H1 (cell line): ENCODE measurements at regions not wholly inside any gene's neighbourhood (a gene's known extent, or its start where the extent isn't known, plus 50 kb on each side); places are given as distances from the start of the nearest gene placed in this dataset.

Experiments
- BACH1 ChIP-seq: IDR thresholded peaks from 2 replicates; pipeline ENCODE4 v1.6.1; 2012; ENCODE audit warnings: low read length, improper control_type of control experiment
- CTBP2 ChIP-seq: IDR thresholded peaks from 2 replicates; pipeline ENCODE4 v1.7.0; 2011; ENCODE audit warnings: borderline replicate concordance, mild to moderate bottlenecking, moderate library complexity, mixed read lengths, low read length; ENCODE audit not compliant: insufficient read depth, insufficient read length
- POU5F1 ChIP-seq: IDR thresholded peaks from 2 replicates; pipeline ENCODE4 v1.6.1; 2011; ENCODE audit warnings: low read depth, mild to moderate bottlenecking, low read length, moderate library complexity

GRCh38 chr7:55639640-55640039 lies 67.3 kb upstream of the VOPP1 start (continued):
- TF ChIP-seq CTBP2 (no peak), POU5F1 (no peak), BACH1 (no peak)
